ENCODE measurements at regions not wholly inside any gene's neighbourhood (a gene's known extent, or its start where the extent isn't known, plus 50 kb on each side); places are given as distances from the start of the nearest gene placed in this dataset.
A peak's percentile ranks its signal among the peaks of the same experiment; 100 is the strongest.

GRCh38 chr4:157792716-157793115 lies 380.1 kb downstream of the GASK1B start:
- DNase-seq: no peak

GRCh38 chr4:157791236-157791635 lies 381.6 kb downstream of the GASK1B start:
- DNase-seq: peak in 1 of 51 donors; percentile 20

- no peak for DNase-seq
These were observed 385.2 kb downstream of the GASK1B start for GRCh38 chr4:157787618-157788017.

- DNase-seq: no peak
These were observed 391.5 kb downstream of the GASK1B start for GRCh38 chr4:157781361-157781760.

GRCh38 chr4:157779081-157779480 lies 393.7 kb downstream of the GASK1B start:
- DNase-seq: no peak

GRCh38 chr4:157776930-157777528 lies 395.8 kb downstream of the GASK1B start:
- DNase-seq: no peak

GRCh38 chr4:157775971-157776370 lies 396.9 kb downstream of the GASK1B start:
- DNase-seq: no peak

- no peak for DNase-seq
These were observed 399.9 kb downstream of the GASK1B start for GRCh38 chr4:157772907-157773306.

GRCh38 chr4:157768419-157768818 lies 404.4 kb downstream of the GASK1B start:
- no peak for DNase-seq

- no peak for DNase-seq
These were observed 409.3 kb downstream of the GASK1B start for GRCh38 chr4:157763490-157763889.

GRCh38 chr4:157754410-157754809 lies 418.4 kb downstream of the GASK1B start:
- no peak for DNase-seq

GRCh38 chr4:157751631-157752030 lies 421.2 kb downstream of the GASK1B start:
- DNase-seq: no peak

GRCh38 chr4:157741642-157742041 lies 431.2 kb downstream of the GASK1B start:
- no peak for DNase-seq

- no peak for DNase-seq
These were observed 433.6 kb downstream of the GASK1B start for GRCh38 chr4:157739242-157739641.

GRCh38 chr4:157728215-157728614 lies 444.6 kb downstream of the GASK1B start:
- DNase-seq: no peak

GRCh38 chr4:157727163-157727562 lies 445.7 kb downstream of the GASK1B start:
- no peak for DNase-seq

GRCh38 chr4:157722146-157722545 lies 450.7 kb downstream of the GASK1B start:
- DNase-seq: no peak

GRCh38 chr4:157713342-157713741 lies 459.5 kb downstream of the GASK1B start:
- no peak for DNase-seq

GRCh38 chr4:157706155-157706554 lies 466.7 kb downstream of the GASK1B start:
- no peak for DNase-seq

GRCh38 chr4:157702831-157703230 lies 470.0 kb downstream of the GASK1B start:
- no peak for DNase-seq

GRCh38 chr4:157701695-157701994 lies 471.2 kb downstream of the GASK1B start:
- no peak for DNase-seq

GRCh38 chr4:157700898-157701694 lies 471.7 kb downstream of the GASK1B start:
- no peak for DNase-seq

GRCh38 chr4:157689476-157689875 lies 468.9 kb downstream of the GRIA2 start:
- DNase-seq: no peak

GRCh38 chr4:157687971-157688370 lies 467.4 kb downstream of the GRIA2 start:
- DNase-seq: no peak

Measured in hypothalamus (tissue), 51 donors.